SH-SY5Y (cell line): ENCODE measurements at regions not wholly inside any gene's neighbourhood (a gene's known extent, or its start where the extent isn't known, plus 50 kb on each side); places are given as distances from the start of the nearest gene placed in this dataset.

ENCODE experiments used
- GATA2 ChIP-seq: IDR thresholded peaks from 2 replicates; pipeline ENCODE4 v1.6.1; 2011; ENCODE audit warnings: mild to moderate bottlenecking, low read depth, low read length
- GATA3 ChIP-seq: IDR thresholded peaks from 2 replicates; pipeline ENCODE4 v1.6.1; 2011; ENCODE audit warnings: low read depth, mild to moderate bottlenecking, low read length, moderate library complexity

DNA sequence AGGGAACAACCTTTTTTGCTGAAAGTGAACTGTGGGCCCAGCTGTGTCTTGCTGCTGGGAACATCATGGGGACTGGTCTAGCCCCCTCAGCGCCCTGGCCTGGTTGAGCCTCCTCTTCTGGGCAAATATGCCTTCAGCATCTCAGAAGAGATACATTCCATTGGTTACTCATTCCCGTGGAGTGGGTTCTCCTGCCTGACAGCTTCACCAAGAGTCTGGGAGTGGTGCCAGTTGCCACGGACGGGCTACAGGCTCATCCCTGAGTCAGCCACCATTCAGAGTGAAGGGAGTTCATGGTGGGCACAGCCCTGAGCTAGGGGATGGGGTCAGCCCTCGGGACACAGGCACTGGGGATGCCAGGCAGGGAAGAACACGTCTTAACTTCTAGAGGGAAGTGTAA, 81.9 kb downstream of the RAMP3 start:
- TF ChIP-seq GATA2 = no peak
- TF ChIP-seq GATA3 = no peak
